A549 (cell line): ENCODE measurements at regions not wholly inside any gene's neighbourhood (a gene's known extent, or its start where the extent isn't known, plus 50 kb on each side); places are given as distances from the start of the nearest gene placed in this dataset.

Experiments
- ATAC-seq, 2 experiments: fragments of 200-7000 bp in 1 of 2; fragments of >200 bp in 1 of 2; cut with Nextera tagmentation in 1 of 2; cut with Tn5 transposase in 1 of 2; 3 replicates each; pipeline versions ENCODE4 v1.8.0 to v1.9.1; 2018 to 2020; ENCODE audit warnings: mild to moderate bottlenecking in 1 of 2, moderate library complexity in 1 of 2
- CTCF ChIA-PET: fragments of 300-600 bp; sonication (Branson Sonifier 250); formaldehyde crosslinking; extraction: SDS; loops from one replicate; lab custom pipeline; 2021; ENCODE audit warnings: antibody characterized with exemption, inconsistent platforms; lab: Yijun Ruan, JAX
- POLR2A ChIA-PET: fragments of 350-600 bp; formaldehyde crosslinking; extraction: SDS; loops from one replicate; lab custom pipeline; 2021; ENCODE audit warnings: antibody characterized with exemption, inconsistent platforms; lab: Yijun Ruan, JAX
- DNase-seq, 2 experiments: peaks; one replicate each; pipeline versions ENCODE4 v3.0.0 to v3.0.0-alpha.2; 2011 to 2016; ENCODE audit warnings: low read depth in 1 of 2, low spot score in 1 of 2
- FAIRE-seq: peaks from 2 replicates; lab custom pipeline; 2011; peaks lifted over from hg19 to GRCh38; lab: Jason Lieb, UNC
- H3K27ac ChIP-seq, 2 experiments: fragments of >200 bp; sonication (Bioruptor Twin); formaldehyde crosslinking; 3 replicates each; pipeline ENCODE4 v1.5.1; 2016 to 2017
- H3K4me1 ChIP-seq: fragments of >200 bp; sonication (Bioruptor Twin); formaldehyde crosslinking; 3 replicates; pipeline ENCODE4 v1.6.1; 2016
- H3K4me2 ChIP-seq: fragments of >200 bp; sonication (Bioruptor Twin); formaldehyde crosslinking; 3 replicates; pipeline ENCODE4 v1.6.1; 2016
- H3K4me3 ChIP-seq: fragments of >200 bp; sonication (Bioruptor Twin); formaldehyde crosslinking; 3 replicates; pipeline ENCODE4 v1.5.1; 2016
- H3K9me3 ChIP-seq: fragments of >200 bp; sonication (Bioruptor Twin); formaldehyde crosslinking; 3 replicates; pipeline ENCODE4 v1.6.1; 2016
- CBX2 ChIP-seq: fragments of 200-600 bp; sonication (generic); IDR thresholded peaks from 2 replicates; pipeline ENCODE4 v1.6.1; 2016; ENCODE audit warnings: low read depth, mild to moderate bottlenecking, borderline replicate concordance
- FOSB ChIP-seq: fragments of 250-450 bp; sonication (Bioruptor Pico); IDR thresholded peaks from 2 replicates; pipeline ENCODE4 v1.5.0; 2020; ENCODE audit warnings: mild to moderate bottlenecking, moderate library complexity
- FOXS1 ChIP-seq: fragments of 250-450 bp; sonication (Bioruptor Pico); IDR thresholded peaks from 2 replicates; pipeline ENCODE4 v1.5.0; 2020; ENCODE audit warnings: mild to moderate bottlenecking, moderate library complexity
- GATA3 ChIP-seq: IDR thresholded peaks from 2 replicates; pipeline ENCODE4 v1.6.1; 2012; ENCODE audit warnings: borderline replicate concordance
- HOXB13 ChIP-seq: fragments of 250-450 bp; sonication (Bioruptor Pico); IDR thresholded peaks from 2 replicates; pipeline ENCODE4 v1.5.0; 2020; ENCODE audit warnings: low read depth, mild to moderate bottlenecking, moderate library complexity
- HOXB5 ChIP-seq: fragments of 250-450 bp; sonication (Bioruptor Pico); IDR thresholded peaks from 2 replicates; pipeline ENCODE4 v1.5.0; 2020; ENCODE audit warnings: mild to moderate bottlenecking, moderate library complexity
- KDM1A ChIP-seq: fragments of 200-600 bp; sonication (generic); IDR thresholded peaks from 2 replicates; pipeline ENCODE4 v1.6.1; 2016; ENCODE audit warnings: low read depth, mild to moderate bottlenecking
- MAFK ChIP-seq: fragments of 450-650 bp; IDR thresholded peaks from 2 replicates; pipeline ENCODE4 v1.6.1; 2014; ENCODE audit not compliant: partially characterized antibody
- MAZ ChIP-seq: fragments of 150-350 bp; IDR thresholded peaks from 2 replicates; pipeline ENCODE4 v1.6.1; 2014; ENCODE audit warnings: antibody characterized with exemption, low read depth, low read length, borderline replicate concordance
- NPAS2 ChIP-seq: fragments of 250-450 bp; sonication (Bioruptor Pico); IDR thresholded peaks from 2 replicates; pipeline ENCODE4 v1.8.0; 2022; ENCODE audit warnings: mild to moderate bottlenecking, moderate library complexity, borderline replicate concordance
- POLR2AphosphoS2 ChIP-seq: conservative IDR thresholded peaks from 2 replicates; pipeline ENCODE4 v1.6.1; 2012; ENCODE audit warnings: low read length, improper control_type of control experiment, inconsistent platforms
- RAD21 ChIP-seq, 2 experiments: fragments of >200 bp in 1 of 2; sonication (Bioruptor Twin) in 1 of 2; formaldehyde crosslinking in 1 of 2; IDR thresholded peaks in 1 of 2; conservative IDR thresholded peaks in 1 of 2; 2 replicates in 1 of 2; 3 replicates in 1 of 2; pipeline ENCODE4 v1.6.1; 2012 to 2018; ENCODE audit warnings: inconsistent platforms in 1 of 2
- RNF2 ChIP-seq: fragments of 200-600 bp; sonication (generic); IDR thresholded peaks from 2 replicates; pipeline ENCODE4 v1.6.1; 2016; ENCODE audit warnings: low read depth, mild to moderate bottlenecking, antibody characterized with exemption, moderate library complexity, borderline replicate concordance
- ZNF302 ChIP-seq: fragments of 250-450 bp; sonication (Bioruptor Pico); IDR thresholded peaks from 2 replicates; pipeline ENCODE4 v1.9.0; 2021; ENCODE audit warnings: inconsistent platforms, mild to moderate bottlenecking, moderate library complexity
- WGBS: methylation state at CpG from one replicate; pipeline ENCODE4 v1.1.6; 2017; ENCODE audit errors: missing lambda C conversion rate; 5-methylcytosine and 5-hydroxymethylcytosine counted together
- TF ChIP-seq, protein P1 (sequence below): IDR thresholded peaks from 2 replicates; pipeline ENCODE4 v1.6.1; 2012
- TF ChIP-seq, protein P2 (sequence below): IDR thresholded peaks from 2 replicates; pipeline ENCODE4 v1.6.1; 2012; ENCODE audit warnings: low read depth, borderline replicate concordance
- TF ChIP-seq, protein P3 (sequence below): IDR thresholded peaks from 2 replicates; pipeline ENCODE4 v1.6.1; 2012
- TF ChIP-seq, protein P4 (sequence below): fragments of 200-600 bp; sonication (generic); IDR thresholded peaks from 2 replicates; pipeline ENCODE4 v1.6.1; 2016; ENCODE audit warnings: antibody characterized with exemption, mild to moderate bottlenecking, moderate library complexity

DNA sequence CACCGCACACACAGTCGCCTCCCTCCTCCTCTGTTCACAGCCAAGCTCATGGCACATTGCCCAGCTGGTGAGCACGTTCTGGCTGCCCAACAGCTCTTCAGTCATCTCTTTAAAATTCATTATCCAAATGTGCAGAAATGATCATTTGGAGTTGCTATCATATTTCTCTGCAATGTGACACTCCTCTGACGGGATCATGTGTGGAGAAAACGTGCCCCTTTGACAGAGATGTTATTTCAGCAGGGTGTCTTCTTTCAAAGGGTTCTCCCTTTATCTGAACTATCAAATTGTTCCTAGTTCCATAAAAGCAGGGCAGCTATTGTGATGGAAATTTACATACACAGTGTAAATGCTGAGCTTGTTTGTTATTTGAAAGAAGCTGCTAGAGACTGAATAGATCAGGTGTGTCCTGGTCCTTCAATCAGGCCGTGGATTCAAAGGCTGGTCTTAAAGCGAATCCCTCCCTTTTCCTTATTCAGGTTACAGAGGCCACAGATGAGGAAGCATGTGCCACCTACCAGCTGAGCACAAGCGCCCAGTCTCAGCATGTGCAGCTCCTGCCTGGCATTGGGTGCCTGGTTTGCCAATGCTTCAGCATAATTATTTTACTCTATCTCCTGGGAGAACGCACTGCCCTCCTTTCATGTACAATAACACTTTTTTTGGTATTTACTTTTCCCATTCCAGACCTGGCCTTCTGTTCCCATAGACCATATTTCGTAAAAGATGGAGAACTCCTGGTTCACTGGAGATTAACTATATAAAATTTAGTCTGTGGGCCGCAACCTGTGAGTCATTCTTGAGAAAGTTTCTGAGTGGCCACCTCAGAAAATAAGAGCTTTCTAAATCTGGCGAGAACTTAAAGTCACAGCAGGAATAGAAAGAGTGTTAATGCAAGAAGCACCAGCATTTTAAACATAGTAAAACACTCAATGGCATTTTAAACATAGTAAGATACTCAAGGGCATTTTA lies 433.7 kb downstream of the ENC1 start:
- Histone ChIP-seq H3K4me2 (no peak overlapping the region), H3K4me3 (no peak overlapping the region), H3K27ac (no peak overlapping the region), H3K4me1 (no peaks in the 10 kb centered on the region), H3K9me3 (no peaks in the 10 kb centered on the region)
- CTCF ChIA-PET, result no interaction called here
- DNase-seq (no peak), ATAC-seq (no peak), FAIRE-seq (no peak)
- WGBS, result 63% methylated on average over 12 of the region's 12 CpGs
- TF ChIP-seq, protein P1, sequence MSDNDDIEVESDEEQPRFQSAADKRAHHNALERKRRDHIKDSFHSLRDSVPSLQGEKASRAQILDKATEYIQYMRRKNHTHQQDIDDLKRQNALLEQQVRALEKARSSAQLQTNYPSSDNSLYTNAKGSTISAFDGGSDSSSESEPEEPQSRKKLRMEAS, result no peak
- TF ChIP-seq FOSB (CRISPR knock-in tag) (no peak), FOXS1 (CRISPR knock-in tag) (no peak), KDM1A (no peak), RNF2 (no peak), RAD21 (conservative IDR thresholded peaks at IDR 0.05 in 1 of 2, IDR thresholded peaks at IDR 0.05 in 1 of 2) (no peak), ZNF302 (no peak), MAFK (no peak), CBX2 (no peak), HOXB5 (CRISPR knock-in tag) (no peak), GATA3 (no peak), MAZ (no peak), HOXB13 (CRISPR knock-in tag) (no peak), NPAS2 (CRISPR knock-in tag) (no peak)
- TF ChIP-seq, protein P2, sequence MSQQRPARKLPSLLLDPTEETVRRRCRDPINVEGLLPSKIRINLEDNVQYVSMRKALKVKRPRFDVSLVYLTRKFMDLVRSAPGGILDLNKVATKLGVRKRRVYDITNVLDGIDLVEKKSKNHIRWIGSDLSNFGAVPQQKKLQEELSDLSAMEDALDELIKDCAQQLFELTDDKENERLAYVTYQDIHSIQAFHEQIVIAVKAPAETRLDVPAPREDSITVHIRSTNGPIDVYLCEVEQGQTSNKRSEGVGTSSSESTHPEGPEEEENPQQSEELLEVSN, result no peak
- TF ChIP-seq, protein P3, sequence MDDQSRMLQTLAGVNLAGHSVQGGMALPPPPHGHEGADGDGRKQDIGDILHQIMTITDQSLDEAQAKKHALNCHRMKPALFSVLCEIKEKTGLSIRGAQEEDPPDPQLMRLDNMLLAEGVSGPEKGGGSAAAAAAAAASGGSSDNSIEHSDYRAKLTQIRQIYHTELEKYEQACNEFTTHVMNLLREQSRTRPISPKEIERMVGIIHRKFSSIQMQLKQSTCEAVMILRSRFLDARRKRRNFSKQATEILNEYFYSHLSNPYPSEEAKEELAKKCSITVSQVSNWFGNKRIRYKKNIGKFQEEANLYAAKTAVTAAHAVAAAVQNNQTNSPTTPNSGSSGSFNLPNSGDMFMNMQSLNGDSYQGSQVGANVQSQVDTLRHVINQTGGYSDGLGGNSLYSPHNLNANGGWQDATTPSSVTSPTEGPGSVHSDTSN, result no peak
- TF ChIP-seq, protein P4, sequence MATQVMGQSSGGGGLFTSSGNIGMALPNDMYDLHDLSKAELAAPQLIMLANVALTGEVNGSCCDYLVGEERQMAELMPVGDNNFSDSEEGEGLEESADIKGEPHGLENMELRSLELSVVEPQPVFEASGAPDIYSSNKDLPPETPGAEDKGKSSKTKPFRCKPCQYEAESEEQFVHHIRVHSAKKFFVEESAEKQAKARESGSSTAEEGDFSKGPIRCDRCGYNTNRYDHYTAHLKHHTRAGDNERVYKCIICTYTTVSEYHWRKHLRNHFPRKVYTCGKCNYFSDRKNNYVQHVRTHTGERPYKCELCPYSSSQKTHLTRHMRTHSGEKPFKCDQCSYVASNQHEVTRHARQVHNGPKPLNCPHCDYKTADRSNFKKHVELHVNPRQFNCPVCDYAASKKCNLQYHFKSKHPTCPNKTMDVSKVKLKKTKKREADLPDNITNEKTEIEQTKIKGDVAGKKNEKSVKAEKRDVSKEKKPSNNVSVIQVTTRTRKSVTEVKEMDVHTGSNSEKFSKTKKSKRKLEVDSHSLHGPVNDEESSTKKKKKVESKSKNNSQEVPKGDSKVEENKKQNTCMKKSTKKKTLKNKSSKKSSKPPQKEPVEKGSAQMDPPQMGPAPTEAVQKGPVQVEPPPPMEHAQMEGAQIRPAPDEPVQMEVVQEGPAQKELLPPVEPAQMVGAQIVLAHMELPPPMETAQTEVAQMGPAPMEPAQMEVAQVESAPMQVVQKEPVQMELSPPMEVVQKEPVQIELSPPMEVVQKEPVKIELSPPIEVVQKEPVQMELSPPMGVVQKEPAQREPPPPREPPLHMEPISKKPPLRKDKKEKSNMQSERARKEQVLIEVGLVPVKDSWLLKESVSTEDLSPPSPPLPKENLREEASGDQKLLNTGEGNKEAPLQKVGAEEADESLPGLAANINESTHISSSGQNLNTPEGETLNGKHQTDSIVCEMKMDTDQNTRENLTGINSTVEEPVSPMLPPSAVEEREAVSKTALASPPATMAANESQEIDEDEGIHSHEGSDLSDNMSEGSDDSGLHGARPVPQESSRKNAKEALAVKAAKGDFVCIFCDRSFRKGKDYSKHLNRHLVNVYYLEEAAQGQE, result no peak
- POLR2A ChIA-PET, result no interaction called here

DNA sequence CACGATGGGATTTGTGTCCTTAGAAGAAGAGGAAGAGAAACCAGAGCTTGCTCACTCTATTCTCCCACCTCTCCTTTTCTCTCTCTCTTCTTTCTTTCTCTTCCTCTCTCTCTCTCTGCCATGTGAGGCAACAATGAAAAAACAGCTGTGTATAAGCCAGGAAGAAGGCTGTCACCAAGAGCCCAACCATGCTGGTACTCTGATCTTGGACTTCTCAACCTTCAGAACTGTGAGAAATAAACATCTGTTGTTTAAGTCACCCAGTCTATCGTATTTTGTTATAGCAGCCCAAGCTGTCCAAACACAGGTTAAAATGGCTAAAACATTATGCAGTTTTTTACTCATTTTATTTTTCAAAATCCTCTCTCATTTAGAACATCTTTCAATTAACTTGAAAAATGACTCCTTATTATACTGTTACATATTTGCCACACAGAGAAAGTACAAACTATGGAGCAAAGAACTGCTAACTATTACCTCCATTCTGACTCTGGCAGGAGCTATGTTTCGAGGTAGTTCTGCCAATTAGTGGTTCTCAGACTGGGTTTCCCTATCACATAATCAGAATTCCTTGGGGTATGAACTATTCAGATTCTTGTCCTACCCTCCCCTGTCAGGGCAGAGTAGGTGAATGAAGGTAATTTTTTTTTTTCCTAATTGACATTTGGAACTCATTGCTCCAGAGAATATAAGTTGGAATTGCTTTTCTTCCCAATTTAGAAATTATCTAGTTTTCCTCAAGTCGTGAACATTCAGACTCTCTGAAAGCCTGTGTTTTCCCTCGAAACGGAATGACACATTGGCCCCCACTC lies 434.6 kb downstream of the ENC1 start:
- H3K4me2 ChIP-seq, result no peak overlapping the region
- no peak for DNase-seq
- no peak for FAIRE-seq
- 55% methylated on average over 6 of the region's 6 CpGs for WGBS
- no peak overlapping the region for H3K4me3 ChIP-seq
- ChIA-PET POLR2A (interaction anchor here (0.7 kb wide), 1 partner anchor 51 kb away, joined by 3 read pairs; no protein-coding TSS in a partner anchor), CTCF (interaction anchor here (0.8 to 1.1 kb wide), 3 partner anchors 13 to 37 kb away, joined by 3 read pairs; no protein-coding TSS in a partner anchor)
- no peaks in the 10 kb centered on the region for H3K9me3 ChIP-seq
- no peak overlapping the region for H3K27ac ChIP-seq
- no peak for ATAC-seq
- peaks cover 5% of the 10 kb centered on the region; the same call in 1 of the 3 replicates for H3K4me1 ChIP-seq
- no peak for TF ChIP-seq POLR2AphosphoS2
